Stimulated activated CD8-positive, alpha-beta memory T cell treated with anti-CD3 and anti-CD28 coated beads, Interleukin-12 subunit alpha, Interleukin-12 subunit beta, amount 100 ng/mL, for 24 hours (primary cell): ENCODE measurements at regions not wholly inside any gene's neighbourhood (a gene's known extent, or its start where the extent isn't known, plus 50 kb on each side); places are given as distances from the start of the nearest gene placed in this dataset.
"Not testable (repeated sequence)": the region's sequence is repeated elsewhere in the genome, so short reads cannot be mapped to it uniquely, and the experiment has no call there.

ENCODE experiments used
- DNase-seq: peaks from one replicate; pipeline ENCODE4 v3.0.0-alpha.2; 2020; ENCODE audit errors: extremely low read depth

GRCh38 chr3:72660270-72661114, 187.8 kb downstream of the SHQ1 start:
- DNase-seq, result no peak

- DNase-seq, result no peak
Measured at GRCh38 chr3:72659596-72659995, 188.6 kb downstream of the SHQ1 start.

- no peak for DNase-seq
Measured at GRCh38 chr3:72659188-72659587, 189.1 kb downstream of the SHQ1 start.

- DNase-seq, result no peak
Measured at GRCh38 chr3:72658466-72659100, 189.7 kb downstream of the SHQ1 start.

GRCh38 chr3:72657666-72658065, 190.6 kb downstream of the SHQ1 start:
- peak; percentile 11 for DNase-seq

- no peak for DNase-seq
Measured at GRCh38 chr3:72655723-72656122, 192.5 kb downstream of the SHQ1 start.

- no peak for DNase-seq
Measured at GRCh38 chr3:72655131-72655551, 193.1 kb downstream of the SHQ1 start.

GRCh38 chr3:72652395-72652794, 195.8 kb downstream of the SHQ1 start:
- no peak for DNase-seq

- DNase-seq, result no peak
Measured at GRCh38 chr3:72651498-72651897, 196.7 kb downstream of the SHQ1 start.

- no peak for DNase-seq
Measured at GRCh38 chr3:72646263-72646662, 202.0 kb downstream of the SHQ1 start.

- DNase-seq, result not testable (repeated sequence)
Measured at GRCh38 chr3:72643635-72644034, 204.6 kb downstream of the SHQ1 start.

GRCh38 chr3:72641684-72642083, 206.6 kb downstream of the SHQ1 start:
- DNase-seq, result no peak

GRCh38 chr3:72641072-72641471, 207.2 kb downstream of the SHQ1 start:
- DNase-seq, result no peak

- DNase-seq, result no peak
Measured at GRCh38 chr3:72636969-72637597, 211.2 kb downstream of the SHQ1 start.

GRCh38 chr3:72635551-72635950, 212.7 kb downstream of the SHQ1 start:
- no peak for DNase-seq

- DNase-seq, result no peak
Measured at GRCh38 chr3:72634128-72634527, 214.1 kb downstream of the SHQ1 start.

GRCh38 chr3:72633534-72633933, 214.7 kb downstream of the SHQ1 start:
- no peak for DNase-seq

GRCh38 chr3:72633121-72633520, 215.1 kb downstream of the SHQ1 start:
- DNase-seq, result no peak

- DNase-seq, result no peak
Measured at GRCh38 chr3:72632129-72632528, 216.1 kb downstream of the SHQ1 start.

GRCh38 chr3:72630969-72631344, 217.3 kb downstream of the SHQ1 start:
- DNase-seq, result no peak

GRCh38 chr3:72630327-72630968, 217.8 kb downstream of the SHQ1 start:
- DNase-seq, result no peak

GRCh38 chr3:72629191-72629631, 219.0 kb downstream of the SHQ1 start:
- no peak for DNase-seq
